Limb (tissue), 2 donors: ENCODE measurements at regions not wholly inside any gene's neighbourhood (a gene's known extent, or its start where the extent isn't known, plus 50 kb on each side); places are given as distances from the start of the nearest gene placed in this dataset.
"Not testable (repeated sequence)": the region's sequence is repeated elsewhere in the genome, so short reads cannot be mapped to it uniquely, and the experiment has no call there.

Experiments
- DNase-seq, 2 donors: peaks; one replicate each; pipeline ENCODE4 v3.0.0-alpha.2; 2016; ENCODE audit errors: extremely low spot score in 2 of 2

DNA sequence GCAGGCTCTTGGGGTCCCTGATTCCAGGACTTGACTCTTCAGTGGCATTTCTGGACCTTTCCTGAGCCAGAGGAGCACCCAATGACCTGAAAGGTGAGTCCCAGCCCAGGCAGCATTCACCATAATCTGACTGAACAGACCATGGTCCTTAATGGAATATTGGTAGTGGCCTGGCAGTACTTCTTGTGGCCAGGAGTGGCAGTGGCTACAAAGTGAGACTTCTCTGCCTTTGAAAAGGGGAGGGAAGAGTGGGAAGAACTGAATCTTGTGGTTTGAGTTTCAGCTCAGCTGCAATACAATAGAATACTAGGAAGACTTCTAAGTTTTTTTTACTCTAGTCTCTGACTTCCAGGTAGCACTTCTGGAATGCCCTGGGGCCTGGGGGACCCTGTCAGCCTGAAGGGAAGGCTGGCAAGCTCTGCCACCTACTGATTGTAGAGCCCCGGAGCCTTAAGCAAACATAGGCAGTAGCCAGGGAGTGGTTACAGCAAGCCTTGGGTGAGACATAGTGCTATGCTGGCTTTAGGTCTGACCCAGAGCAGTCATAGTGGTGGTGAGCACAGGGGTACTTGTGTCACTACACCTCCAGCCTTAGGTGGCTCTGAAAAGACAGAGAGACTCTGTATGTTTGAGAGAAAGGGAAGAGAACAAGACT lies 674.2 kb upstream of the MANEA start:
- DNase-seq = no peak

DNA sequence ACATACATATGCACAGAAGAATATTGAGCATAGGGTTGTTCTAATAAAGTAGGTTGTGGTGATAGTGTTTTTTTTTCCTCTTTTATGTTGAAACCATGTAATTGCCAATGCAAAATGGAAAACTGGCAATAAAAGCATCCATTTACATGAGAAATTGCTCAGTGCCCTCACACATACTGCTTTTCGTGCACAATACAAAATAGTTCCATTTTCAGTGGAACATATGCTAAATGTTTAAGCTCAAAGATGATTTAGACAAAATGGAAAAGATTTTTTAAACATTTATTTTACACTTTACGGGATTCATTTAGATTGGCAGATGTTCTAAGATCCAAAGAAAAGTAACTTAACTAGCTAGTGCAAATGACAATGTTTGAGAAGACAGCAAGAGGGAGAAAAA lies 678.1 kb upstream of the MANEA start:
- no peak for DNase-seq

DNA sequence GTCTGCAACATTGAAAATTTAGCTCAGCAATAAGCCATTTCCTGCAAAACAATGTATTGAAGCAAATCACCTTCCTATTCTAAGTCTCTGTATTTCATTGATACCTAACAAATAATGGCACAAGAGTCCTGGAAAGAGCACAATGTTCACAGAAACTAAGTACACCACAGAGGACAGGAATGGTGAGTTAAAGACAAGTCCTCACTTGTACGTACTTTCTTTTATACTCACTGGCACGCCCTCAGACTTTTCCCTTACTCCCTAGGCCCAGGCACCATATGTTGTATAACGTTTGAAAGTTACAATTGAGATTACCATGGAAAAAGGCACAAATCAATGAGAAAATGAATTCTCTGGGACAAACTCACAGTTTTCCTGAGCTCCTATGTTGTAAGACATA lies 683.0 kb upstream of the MANEA start:
- DNase-seq = no peak

GRCh38 chr6:94893327-94893726 lies 684.0 kb upstream of the MANEA start:
- no peak for DNase-seq

DNA sequence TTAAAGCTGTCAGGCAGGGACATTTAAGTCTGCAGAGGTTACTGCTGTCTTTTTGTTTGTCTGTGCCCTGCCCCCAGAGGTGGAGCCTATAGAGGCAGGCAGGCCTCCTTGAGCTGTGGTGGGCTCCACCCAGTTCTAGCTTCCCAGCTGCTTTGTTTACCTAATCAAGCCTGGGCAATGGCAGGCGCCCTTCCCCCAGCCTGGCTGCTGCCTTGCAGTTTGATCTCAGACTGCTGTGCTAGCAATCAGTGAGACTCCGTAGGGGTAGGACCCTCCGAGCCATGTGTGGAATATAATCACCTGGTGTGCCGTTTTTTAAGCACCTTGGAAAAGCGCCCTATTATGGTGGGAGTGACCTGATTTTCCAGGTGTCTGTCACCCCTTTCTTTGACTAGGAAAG lies 703.5 kb upstream of the MANEA start:
- DNase-seq = not testable (repeated sequence)

DNA sequence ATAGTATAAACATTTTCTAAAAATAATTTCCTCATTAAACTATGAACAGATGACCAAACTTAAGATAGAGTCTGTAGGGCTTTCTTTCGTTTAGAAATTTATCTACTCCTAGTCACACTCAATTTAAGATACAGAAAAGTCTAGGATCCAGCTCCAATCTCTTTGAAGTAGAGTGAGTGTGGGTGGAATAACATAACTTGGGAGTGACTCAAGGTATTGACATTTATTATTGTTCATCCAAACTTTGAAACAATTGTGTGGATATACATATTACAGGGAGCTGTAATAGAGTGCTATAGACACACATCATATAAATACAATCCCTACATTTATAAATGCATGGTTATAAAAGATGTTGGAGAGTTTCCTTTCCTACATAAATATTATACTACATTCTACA lies 715.2 kb upstream of the MANEA start:
- DNase-seq = no peak

DNA sequence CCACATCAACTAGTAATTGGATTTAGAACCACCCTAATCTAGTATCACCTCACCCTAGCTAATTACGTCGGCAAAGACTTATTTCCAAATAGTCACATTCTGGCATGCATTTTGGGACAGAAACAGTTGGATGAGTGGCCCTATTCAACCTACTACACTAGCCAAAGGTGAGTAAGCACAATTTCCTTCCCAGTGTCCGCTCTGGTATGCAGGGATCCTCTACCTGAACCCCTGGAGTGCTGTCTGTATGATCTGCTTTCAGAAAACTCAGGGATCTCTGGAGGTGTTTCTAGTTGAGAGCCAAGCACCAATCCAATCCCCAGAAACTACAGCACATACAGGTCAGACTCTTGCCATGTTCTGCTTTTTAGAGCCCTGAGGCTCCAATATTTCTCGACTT lies 717.4 kb upstream of the MANEA start:
- DNase-seq = no peak

GRCh38 chr6:94856999-94857398 lies 720.3 kb upstream of the MANEA start:
- not testable (repeated sequence) for DNase-seq

- DNase-seq = not testable (repeated sequence)
Measured at GRCh38 chr6:94851329-94851728, 726.0 kb upstream of the MANEA start.

DNA sequence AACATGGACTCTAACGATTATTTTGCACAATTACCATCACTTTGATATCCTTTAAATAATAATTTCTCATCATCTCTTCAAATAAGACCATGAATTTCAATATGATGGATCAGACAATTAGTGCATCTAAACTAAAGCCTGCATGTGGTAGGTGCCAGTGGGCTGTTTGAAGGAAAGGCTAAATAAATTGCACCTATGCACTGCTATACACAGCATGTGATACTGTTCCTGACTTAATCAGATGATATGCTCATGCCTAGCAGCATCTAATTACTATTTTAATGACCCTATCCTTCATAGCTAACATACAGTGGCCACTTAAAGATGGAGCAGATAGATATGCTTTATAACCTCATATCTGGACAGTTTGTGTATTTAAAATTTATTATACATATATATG lies 731.6 kb upstream of the MANEA start:
- no peak for DNase-seq

GRCh38 chr6:94835264-94835663 lies 742.1 kb upstream of the MANEA start:
- DNase-seq = no peak

GRCh38 chr6:94813806-94814205 lies 763.5 kb upstream of the MANEA start:
- no peak for DNase-seq

DNA sequence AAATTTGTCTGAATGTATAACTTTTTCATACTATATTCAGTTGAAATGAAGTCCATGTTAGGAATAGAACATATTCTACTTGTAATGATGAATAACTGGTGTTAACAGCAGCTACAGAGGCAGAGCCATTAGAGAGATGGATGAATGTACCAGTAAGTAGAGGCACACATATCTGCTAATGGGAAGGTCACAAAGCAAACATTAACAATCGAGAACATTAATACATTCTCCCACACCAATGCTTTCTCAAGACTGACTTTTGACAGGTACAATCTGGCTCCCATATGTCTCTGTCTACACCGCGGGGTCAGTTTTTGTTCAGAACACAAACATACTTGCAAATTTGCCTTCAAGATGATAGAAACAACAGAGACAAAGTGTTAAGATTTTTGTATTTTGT lies 776.0 kb upstream of the MANEA start:
- no peak for DNase-seq

GRCh38 chr6:94785514-94785913 lies 791.8 kb upstream of the MANEA start:
- no peak for DNase-seq

DNA sequence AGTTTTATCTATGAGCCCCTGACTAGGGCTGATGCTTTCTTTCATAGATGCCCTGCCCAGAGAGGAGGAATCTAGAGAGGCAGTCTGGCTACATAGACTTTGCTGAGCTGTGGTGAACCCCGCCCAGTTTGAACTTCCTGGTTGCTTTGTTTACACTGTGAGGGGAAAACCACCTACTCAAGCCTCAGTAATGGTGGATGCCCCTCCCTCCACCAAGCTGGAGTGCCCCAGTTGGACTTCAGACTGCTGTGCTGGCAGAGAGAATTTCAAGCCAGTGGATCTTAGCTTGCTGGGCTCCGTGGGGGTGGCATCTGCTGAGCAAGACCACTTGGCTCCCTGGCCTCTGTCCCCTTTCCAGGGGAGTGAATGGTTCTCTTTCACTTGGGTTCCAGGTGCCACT lies 792.3 kb upstream of the MANEA start:
- DNase-seq = not testable (repeated sequence)

- DNase-seq = no peak
Measured at GRCh38 chr6:94769197-94769596, 808.1 kb upstream of the MANEA start.

DNA sequence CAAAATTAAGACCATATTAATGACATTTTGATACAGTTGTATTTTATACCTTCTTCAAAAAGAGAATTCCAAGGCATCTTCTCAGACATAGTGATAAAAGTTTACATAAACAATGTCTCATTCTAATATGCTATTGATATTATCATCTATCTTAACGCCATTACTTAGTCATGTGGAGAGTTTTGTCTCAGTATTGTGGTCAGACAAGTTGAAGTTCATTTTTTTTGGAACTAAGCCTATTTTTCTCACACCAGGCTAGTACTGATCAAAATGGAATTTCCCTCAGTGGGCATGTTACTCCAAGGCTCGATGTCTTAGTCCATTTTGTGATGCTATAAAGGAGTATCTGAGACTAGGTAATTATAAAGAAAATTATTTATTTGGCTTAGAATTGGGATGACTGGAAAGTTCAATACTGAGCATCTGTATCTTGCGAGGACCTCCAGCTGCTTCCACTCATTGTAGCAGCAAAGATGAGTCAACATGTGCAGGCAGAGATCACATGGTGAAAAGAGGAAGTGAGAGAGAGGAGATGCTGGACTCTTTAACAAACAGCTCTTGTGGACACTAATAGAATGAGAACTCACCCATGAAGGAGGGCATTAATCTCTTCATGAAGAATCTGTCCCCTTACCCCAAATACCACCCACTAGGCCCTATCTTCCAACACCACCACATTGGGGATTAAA lies 825.5 kb upstream of the MANEA start:
- no peak for DNase-seq

DNA sequence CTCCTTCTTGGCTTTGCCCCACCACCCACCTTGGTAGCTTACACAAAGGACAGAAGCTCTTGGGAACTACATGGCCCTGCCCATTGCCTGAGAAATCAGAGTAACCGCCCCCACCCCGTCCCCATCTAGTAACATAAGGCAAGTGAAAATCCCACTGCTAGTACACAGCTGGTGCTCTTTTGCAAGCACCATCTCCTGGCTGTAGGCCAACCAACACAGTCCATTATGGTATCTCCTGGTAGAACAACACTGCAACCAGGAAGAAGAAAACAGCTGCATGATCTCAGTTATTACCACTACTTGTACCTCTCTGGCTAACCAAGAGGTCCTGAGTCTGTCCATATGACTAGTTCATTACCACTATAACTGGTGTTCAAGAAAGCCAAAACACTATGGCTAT lies 841.1 kb upstream of the MANEA start:
- no peak for DNase-seq

DNA sequence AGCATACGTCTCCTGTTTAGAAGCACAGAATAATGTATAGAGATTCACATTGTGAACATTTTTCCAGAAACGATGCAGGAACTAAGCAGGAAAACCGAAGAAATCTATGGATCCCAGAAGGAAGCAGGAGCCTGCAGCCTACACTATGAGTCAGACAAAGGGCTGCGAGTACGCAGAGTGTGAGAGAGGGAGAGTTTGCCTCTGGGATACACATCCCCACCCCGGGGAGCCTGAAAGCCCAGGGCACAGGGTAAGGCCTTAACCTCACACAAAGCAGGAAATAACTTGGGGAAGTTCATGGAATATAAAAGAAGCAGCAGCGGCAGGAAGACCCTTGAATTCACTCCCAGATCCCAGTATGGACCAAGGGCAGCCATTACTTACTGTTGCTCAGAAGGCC lies 842.1 kb upstream of the MANEA start:
- DNase-seq = no peak

- no peak for DNase-seq
Measured at GRCh38 chr6:94734751-94735150, 842.6 kb upstream of the MANEA start.

DNA sequence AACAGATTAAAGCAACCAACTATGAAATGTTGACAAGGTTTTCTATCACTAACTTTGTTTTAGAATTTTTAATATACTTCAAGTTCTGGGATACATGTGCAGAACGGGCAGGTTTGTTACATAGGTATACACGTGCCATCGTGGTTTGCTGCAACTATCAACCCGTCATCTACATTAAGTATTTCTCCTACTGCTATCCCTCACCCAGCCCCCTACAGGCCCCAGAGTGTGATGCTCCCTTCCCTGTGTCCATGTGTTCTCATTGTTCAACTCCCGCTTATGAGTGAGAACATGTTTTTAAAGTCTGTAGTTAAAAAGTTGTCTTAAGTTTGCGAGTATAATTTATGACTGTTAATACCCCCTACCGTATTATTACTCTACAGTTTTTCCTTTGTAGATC lies 844.3 kb upstream of the MANEA start:
- no peak for DNase-seq

DNA sequence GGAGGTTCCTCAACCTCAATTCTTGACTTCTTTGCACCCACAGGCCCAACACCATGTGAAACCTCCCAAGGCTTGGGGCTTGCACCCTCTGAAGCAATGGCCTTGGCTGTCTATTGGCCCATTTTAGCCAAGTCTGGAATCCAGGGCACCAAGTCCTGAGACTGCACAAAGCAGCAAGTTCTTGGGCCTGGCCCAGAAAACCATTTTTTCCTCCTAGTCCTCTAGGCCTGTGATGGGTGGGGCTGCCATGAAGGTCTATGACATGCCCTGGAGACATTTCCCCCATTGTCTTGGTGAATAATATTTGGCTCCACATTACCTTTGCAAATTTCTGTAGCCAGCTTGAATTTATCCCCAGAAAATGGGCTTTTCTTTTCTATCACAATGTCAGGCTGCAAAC lies 849.6 kb upstream of the MANEA start:
- no peak for DNase-seq

DNA sequence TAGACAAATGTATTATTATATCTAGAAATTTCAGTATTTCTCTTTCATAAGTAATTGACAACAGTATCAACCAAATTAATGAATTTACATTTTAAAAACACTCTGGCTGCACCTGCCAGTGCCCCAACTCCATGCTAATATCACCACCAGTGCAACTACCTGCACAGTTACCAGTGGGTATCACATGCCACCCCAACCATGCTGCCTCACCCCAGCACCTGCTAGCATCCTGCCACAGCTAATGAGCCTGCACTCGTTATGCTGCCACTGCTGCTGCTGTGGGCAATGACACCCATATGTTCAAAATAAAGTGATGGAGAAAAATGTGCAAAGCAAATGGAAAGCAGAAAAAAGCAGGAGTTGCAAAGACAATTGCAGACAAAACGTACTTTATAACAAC lies 855.9 kb upstream of the MANEA start:
- no peak for DNase-seq

DNA sequence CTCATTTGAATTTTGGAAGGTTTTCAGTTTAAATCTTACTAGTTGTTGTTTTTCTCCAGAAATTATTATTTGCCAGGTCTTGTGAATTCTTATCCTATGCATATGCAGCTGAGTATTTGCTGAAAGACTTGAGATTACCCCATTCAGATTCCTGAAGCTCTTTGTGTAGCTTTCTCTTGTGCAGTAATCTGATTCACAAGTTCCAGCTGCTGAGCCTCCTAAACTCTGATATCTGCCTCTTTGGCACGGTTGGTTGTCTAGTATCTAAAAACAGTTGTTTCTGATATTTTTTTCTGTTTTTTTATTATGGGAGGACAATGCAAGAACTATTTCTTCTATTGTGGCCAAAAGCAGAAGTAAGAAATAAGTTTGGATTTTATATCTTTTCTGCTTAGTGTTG lies 863.9 kb upstream of the MANEA start:
- DNase-seq = no peak
